GM12872 (cell line): ENCODE measurements at regions not wholly inside any gene's neighbourhood (a gene's known extent, or its start where the extent isn't known, plus 50 kb on each side); places are given as distances from the start of the nearest gene placed in this dataset.

Experiments
- TF ChIP-seq, protein P1 (sequence below): IDR thresholded peaks from 3 replicates; pipeline ENCODE4 v1.5.1; 2011; ENCODE audit warnings: low read depth, mild to moderate bottlenecking, low read length, moderate library complexity; ENCODE audit not compliant: insufficient read depth

DNA sequence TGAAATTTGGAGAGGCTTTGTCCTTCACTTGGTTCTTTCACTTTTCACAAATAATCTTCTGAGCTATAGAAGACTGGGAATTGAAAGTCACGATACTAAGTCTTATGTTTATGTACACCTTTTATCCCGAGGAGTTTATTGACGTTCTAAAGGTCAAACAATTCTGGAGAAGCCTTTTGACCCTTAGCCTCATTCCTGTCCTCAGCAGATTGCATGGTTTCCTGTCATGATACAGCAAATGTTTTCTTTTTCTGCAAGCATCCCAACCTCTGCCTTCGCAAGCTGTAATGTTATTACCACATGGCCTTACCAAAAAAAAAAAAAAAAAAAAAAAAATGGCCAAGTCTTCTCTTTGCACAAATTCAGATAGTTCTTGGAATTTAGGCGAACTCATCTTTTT, 411.7 kb upstream of the FLRT2 start:
- TF ChIP-seq, protein P1, sequence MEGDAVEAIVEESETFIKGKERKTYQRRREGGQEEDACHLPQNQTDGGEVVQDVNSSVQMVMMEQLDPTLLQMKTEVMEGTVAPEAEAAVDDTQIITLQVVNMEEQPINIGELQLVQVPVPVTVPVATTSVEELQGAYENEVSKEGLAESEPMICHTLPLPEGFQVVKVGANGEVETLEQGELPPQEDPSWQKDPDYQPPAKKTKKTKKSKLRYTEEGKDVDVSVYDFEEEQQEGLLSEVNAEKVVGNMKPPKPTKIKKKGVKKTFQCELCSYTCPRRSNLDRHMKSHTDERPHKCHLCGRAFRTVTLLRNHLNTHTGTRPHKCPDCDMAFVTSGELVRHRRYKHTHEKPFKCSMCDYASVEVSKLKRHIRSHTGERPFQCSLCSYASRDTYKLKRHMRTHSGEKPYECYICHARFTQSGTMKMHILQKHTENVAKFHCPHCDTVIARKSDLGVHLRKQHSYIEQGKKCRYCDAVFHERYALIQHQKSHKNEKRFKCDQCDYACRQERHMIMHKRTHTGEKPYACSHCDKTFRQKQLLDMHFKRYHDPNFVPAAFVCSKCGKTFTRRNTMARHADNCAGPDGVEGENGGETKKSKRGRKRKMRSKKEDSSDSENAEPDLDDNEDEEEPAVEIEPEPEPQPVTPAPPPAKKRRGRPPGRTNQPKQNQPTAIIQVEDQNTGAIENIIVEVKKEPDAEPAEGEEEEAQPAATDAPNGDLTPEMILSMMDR = no peak

DNA sequence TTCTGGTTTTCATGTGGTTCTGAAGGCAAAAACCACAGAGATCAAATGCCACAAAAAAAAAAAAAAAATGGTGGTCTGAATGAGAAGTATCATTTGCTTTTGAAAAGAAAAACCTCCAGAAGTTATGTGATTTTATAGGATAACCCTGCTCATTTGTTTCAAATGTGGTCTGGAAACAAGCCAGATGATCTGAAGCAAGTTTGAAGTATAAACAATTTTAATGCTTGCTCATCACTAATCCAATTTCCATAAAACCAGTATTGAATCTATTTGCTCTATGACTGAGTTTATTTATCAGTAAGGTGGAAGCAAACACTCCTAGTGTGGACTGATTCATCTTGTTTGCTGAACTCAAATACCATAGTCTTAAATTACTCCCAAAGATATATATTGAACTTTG, 407.3 kb upstream of the FLRT2 start:
- TF ChIP-seq, protein P1 = no peak

DNA sequence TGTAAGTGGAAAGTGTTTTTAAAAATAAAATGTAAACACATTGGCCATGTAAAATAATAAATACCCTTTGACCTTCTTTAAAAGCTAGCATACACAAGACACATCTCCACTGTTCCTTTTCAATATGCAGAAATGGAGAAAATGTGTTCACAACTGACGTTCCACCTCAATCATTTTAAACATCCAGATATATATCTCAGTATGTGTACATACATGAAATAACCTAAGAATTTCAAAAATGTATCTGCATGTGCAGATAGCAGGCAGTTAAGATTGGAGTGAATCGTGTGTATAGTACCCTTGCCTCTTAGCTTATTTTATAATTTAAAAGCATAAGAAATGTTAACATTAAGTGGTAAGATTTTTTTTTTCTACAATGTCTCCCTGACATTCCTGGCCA, 406.2 kb upstream of the FLRT2 start:
- TF ChIP-seq, protein P1 = no peak

DNA sequence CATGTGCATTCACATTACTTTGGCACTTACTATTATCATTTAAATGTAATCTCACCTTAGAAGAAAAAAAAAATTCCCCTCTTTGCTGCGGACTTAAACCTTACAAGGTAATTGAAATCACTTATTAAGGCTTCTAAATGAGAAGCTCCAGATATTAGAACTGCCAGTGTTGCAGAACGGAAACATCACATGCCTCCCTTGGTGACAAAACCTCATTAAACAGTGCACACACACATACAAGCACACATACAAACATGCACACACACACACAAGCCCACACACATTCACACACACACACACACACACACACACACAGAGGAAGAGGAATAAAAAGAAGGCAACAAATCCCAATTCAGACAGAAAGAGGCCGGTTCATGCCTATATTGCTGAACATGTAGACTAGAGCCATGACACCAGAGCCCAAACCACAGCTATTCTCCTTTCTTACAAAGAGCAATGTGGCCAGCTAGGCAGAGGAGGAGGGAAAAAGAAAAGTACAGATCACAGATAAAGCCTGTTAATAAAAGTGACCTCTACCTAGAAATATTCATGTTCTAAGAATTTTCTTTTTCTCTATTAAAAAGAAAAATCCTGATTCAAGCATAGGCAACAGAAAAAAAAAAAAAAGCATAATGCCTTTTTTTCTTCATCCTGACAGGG, 405.2 kb upstream of the FLRT2 start:
- TF ChIP-seq, protein P1 = no peak

DNA sequence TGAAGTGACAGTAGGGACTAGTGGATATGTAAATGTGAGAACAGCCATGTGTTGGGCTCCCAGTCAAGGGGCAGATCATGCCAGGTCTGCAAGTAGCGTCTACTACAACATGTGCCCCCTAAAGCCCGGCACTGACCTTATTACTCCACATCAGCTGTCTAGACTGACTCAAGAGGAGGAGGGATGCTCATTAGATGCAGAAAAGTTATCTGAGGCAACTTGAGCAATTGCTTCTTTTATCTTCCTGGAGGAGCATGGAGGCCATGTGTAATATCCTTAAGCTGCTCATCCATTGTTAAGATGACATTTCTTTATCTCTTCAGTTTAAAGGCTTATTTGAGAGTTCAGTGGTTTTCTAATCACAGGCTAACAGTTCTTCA, 404.7 kb upstream of the FLRT2 start:
- TF ChIP-seq, protein P1 = no peak

DNA sequence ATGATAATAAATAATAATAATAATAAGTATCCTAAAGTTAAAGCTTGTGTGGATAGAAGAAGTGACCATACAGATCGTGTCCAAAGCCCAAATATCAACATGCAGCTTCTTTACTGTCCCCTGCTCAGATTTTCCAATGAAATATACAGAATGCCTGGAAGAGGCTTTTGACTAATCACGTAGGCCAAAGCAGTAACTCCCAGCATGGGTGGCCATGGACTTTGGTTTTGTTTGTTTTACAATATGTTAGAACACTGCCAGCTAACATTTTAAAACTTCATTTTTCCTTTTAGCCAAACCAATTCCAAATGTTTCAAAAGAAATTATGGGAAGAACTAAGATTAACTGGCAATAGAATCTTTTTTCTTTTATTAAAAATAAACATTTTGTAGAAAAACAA, 400.0 kb upstream of the FLRT2 start:
- TF ChIP-seq, protein P1 = no peak

DNA sequence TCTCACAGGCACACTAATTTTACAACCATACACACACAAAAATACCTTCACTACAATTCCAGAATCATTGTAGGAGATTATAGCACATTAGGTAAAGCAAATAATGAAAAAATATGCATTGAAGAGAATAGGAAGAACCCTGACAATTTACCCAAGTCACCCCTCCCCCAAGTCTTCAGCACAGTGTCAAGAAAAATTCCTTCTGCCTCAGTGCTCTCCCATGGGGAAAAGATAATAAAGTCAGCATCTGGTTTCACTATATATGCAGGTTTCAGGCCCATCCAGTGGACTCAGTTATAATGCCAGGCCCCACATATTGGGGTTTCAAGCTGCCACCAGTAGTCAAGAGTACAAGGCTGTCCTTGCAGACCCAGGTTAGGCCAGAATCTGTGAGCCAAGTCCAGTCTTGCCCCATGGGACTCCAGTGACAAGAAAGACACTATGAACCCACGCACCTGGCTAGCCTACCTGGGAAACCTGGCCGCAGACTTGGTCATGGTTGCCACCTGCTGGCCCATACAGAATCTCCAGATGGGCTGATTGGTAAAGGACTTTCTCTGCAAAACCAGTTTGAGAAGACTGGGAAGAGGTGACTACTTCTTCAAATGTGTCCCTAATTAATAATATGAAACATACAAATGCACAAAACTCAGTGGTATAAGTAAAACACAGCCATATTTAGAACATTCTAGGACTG, 398.6 kb upstream of the FLRT2 start:
- TF ChIP-seq, protein P1 = no peak
